IMR-90 (cell line): ENCODE measurements at regions not wholly inside any gene's neighbourhood (a gene's known extent, or its start where the extent isn't known, plus 50 kb on each side); places are given as distances from the start of the nearest gene placed in this dataset.

Source experiments
- ATAC-seq: fragments of 200-7000 bp; cut with Tn5 transposase; 2 replicates; pipeline ENCODE4 v1.9.1; 2020; ENCODE audit warnings: low read depth, mild to moderate bottlenecking, moderate library complexity
- BruUV-seq: library from RNA; stranded (reverse); fragments of 400-500 nt; replicated peaks from 2 replicates; lab custom pipeline; 2021; lab: Mats Ljungman, UMichigan
- CTCF ChIA-PET: fragments of 300-600 bp; formaldehyde crosslinking; extraction: SDS; loops from one replicate; lab custom pipeline; 2021; ENCODE audit warnings: antibody characterized with exemption; lab: Yijun Ruan, JAX
- POLR2A ChIA-PET: fragments of 300-600 bp; sonication (Branson Sonifier 250); formaldehyde crosslinking; loops from one replicate; lab custom pipeline; 2022; ENCODE audit warnings: antibody characterized with exemption; ENCODE audit not compliant: unreplicated experiment; lab: Charles Lee
- DNase-seq: peaks from one replicate; pipeline ENCODE4 v3.0.0; 2013
- H2AFZ ChIP-seq: replicated peaks from 2 replicates; pipeline ENCODE3; 2013; ENCODE audit warnings: low read length, mild to moderate bottlenecking; ENCODE audit not compliant: poor library complexity
- H2AK5ac ChIP-seq: 2 replicates; pipeline ENCODE4 v1.6.1; 2013; ENCODE audit warnings: low read depth, low read length, inconsistent platforms
- H2AK9ac ChIP-seq: replicated peaks from 2 replicates; pipeline ENCODE3; 2013; ENCODE audit warnings: mild to moderate bottlenecking, low read depth, low read length, moderate library complexity; ENCODE audit not compliant: poor library complexity
- H2BK120ac ChIP-seq: 2 replicates; pipeline ENCODE4 v1.6.1; 2013; ENCODE audit warnings: low read depth, low read length, inconsistent platforms
- H2BK15ac ChIP-seq: 3 replicates; pipeline ENCODE4 v1.6.1; 2013; ENCODE audit warnings: low read depth, low read length, inconsistent platforms
- H2BK20ac ChIP-seq: 2 replicates; pipeline ENCODE4 v1.6.1; 2013; ENCODE audit warnings: low read depth, mild to moderate bottlenecking, inconsistent platforms, low read length, moderate library complexity
- H2BK5ac ChIP-seq: 2 replicates; pipeline ENCODE4 v1.6.1; 2013; ENCODE audit warnings: mild to moderate bottlenecking, low read depth, low read length, inconsistent platforms; ENCODE audit not compliant: poor library complexity, severe bottlenecking
- H3K14ac ChIP-seq: replicated peaks from 2 replicates; pipeline ENCODE4 v1.6.1; 2013; ENCODE audit warnings: low read depth, low read length, inconsistent platforms
- H3K18ac ChIP-seq: 2 replicates; pipeline ENCODE4 v1.6.1; 2013; ENCODE audit warnings: low read depth, low read length, control low read depth
- H3K23ac ChIP-seq: 2 replicates; pipeline ENCODE4 v1.6.1; 2013; ENCODE audit warnings: low read depth, low read length, inconsistent platforms
- H3K27ac ChIP-seq: 2 replicates; pipeline ENCODE4 v1.5.1; 2013; ENCODE audit warnings: mild to moderate bottlenecking, control low read depth, low read length; ENCODE audit not compliant: insufficient read depth
- H3K27me3 ChIP-seq: 2 replicates; pipeline ENCODE4 v1.6.1; 2013; ENCODE audit warnings: low read length; ENCODE audit not compliant: control insufficient read depth, insufficient read depth
- H3K36me3 ChIP-seq: 2 replicates; pipeline ENCODE4 v1.6.1; 2013; ENCODE audit warnings: low read length, mixed read lengths; ENCODE audit not compliant: control insufficient read depth, insufficient read depth
- H3K4ac ChIP-seq: 2 replicates; pipeline ENCODE4 v1.6.1; 2013; ENCODE audit warnings: low read depth, low read length, inconsistent platforms
- H3K4me1 ChIP-seq: 2 replicates; pipeline ENCODE4 v1.6.1; 2013; ENCODE audit warnings: low read length, mixed read lengths; ENCODE audit not compliant: control insufficient read depth, insufficient read depth
- H3K4me2 ChIP-seq: 2 replicates; pipeline ENCODE4 v1.6.1; 2013; ENCODE audit warnings: low read depth, mild to moderate bottlenecking, control low read depth, low read length, moderate library complexity
- H3K4me3 ChIP-seq: 2 replicates; pipeline ENCODE4 v1.5.1; 2013; ENCODE audit warnings: low read depth, mild to moderate bottlenecking, control low read depth, low read length, moderate library complexity; ENCODE audit not compliant: insufficient read depth
- H3K56ac ChIP-seq: 2 replicates; pipeline ENCODE4 v1.6.1; 2013; ENCODE audit warnings: low read length, inconsistent platforms; ENCODE audit not compliant: insufficient read depth; ENCODE audit errors: extremely low read depth
- H3K79me1 ChIP-seq, 2 experiments: 2 replicates each; pipeline ENCODE4 v1.6.1; 2013; ENCODE audit warnings: low read length in 2 of 2, inconsistent platforms in 1 of 2, low read depth in 1 of 2
- H3K9ac ChIP-seq: 2 replicates; pipeline ENCODE4 v1.6.1; 2013; ENCODE audit warnings: low read depth, low read length, control low read depth
- H3K9me1 ChIP-seq: 2 replicates; pipeline ENCODE4 v1.6.1; 2013; ENCODE audit warnings: low read length, inconsistent platforms; ENCODE audit not compliant: insufficient read depth
- H3K9me3 ChIP-seq: 2 replicates; pipeline ENCODE4 v1.6.1; 2013; ENCODE audit warnings: low read length; ENCODE audit not compliant: control insufficient read depth, insufficient read depth
- H4K20me1 ChIP-seq: 2 replicates; pipeline ENCODE4 v1.6.1; 2013; ENCODE audit warnings: low read length, inconsistent platforms; ENCODE audit not compliant: insufficient read depth
- H4K5ac ChIP-seq: 2 replicates; pipeline ENCODE4 v1.6.1; 2013; ENCODE audit warnings: mild to moderate bottlenecking, low read depth, low read length, control low read depth
- H4K8ac ChIP-seq, 2 experiments: 2 replicates each; pipeline ENCODE4 v1.6.1; 2013; ENCODE audit warnings: low read depth in 2 of 2, low read length in 2 of 2, control low read depth in 1 of 2, inconsistent platforms in 1 of 2
- H4K91ac ChIP-seq: 2 replicates; pipeline ENCODE4 v1.6.1; 2013; ENCODE audit warnings: low read depth, low read length, inconsistent platforms; ENCODE audit not compliant: insufficient read depth
- FOS ChIP-seq: fragments of 150-350 bp; IDR thresholded peaks from 2 replicates; pipeline ENCODE4 v1.6.1; 2016; ENCODE audit warnings: low read depth, low read length
- RCOR1 ChIP-seq: IDR thresholded peaks from 2 replicates; pipeline ENCODE4 v1.6.1; 2012; ENCODE audit warnings: mild to moderate bottlenecking, low read length, improper control_type of control experiment; ENCODE audit not compliant: insufficient replicate concordance
- RFX5 ChIP-seq: IDR thresholded peaks from 2 replicates; pipeline ENCODE4 v1.8.0; 2012; ENCODE audit warnings: low read depth, mild to moderate bottlenecking, low read length, moderate library complexity
- SMC3 ChIP-seq: fragments of 150-350 bp; IDR thresholded peaks from 2 replicates; pipeline ENCODE4 v1.6.1; 2016; ENCODE audit warnings: low read depth, mild to moderate bottlenecking, antibody characterized with exemption, low read length, moderate library complexity
- WGBS, 2 experiments: methylation state at CpG; one replicate each; pipeline versions ENCODE4 v1.1.5 to v1.1.7; 2013; ENCODE audit warnings: missing lambda C conversion rate in 2 of 2; ENCODE audit not compliant: insufficient read length in 1 of 2; ENCODE audit errors: extremely low coverage in 2 of 2; 5-methylcytosine and 5-hydroxymethylcytosine counted together
- dilution Hi-C: fragments of 300-500 bp; cut with HindIII; formaldehyde crosslinking; loops from one replicate; pipeline ENCODE4 v1.14.3; 2018; ENCODE audit warnings: low sequenced_read_pairs; ENCODE audit not compliant: unreplicated experiment
- in situ Hi-C: fragments of 300-500 bp; cut with MboI; formaldehyde crosslinking; loops from 3 replicates; pipeline ENCODE4 v1.14.3; 2019; ENCODE audit warnings: low sequenced_read_pairs, inconsistent platforms, mixed read lengths
- intact Hi-C: fragments of 100-400 bp; cut with micrococcal nuclease; formaldehyde crosslinking; loops from 2 replicates; pipeline ENCODE4 v1.10.0; 2022
- TF ChIP-seq, protein P1 (sequence below): conservative IDR thresholded peaks from 2 replicates; pipeline ENCODE4 v1.5.1; 2012; ENCODE audit warnings: mild to moderate bottlenecking, low read depth, low read length, improper control_type of control experiment

DNA sequence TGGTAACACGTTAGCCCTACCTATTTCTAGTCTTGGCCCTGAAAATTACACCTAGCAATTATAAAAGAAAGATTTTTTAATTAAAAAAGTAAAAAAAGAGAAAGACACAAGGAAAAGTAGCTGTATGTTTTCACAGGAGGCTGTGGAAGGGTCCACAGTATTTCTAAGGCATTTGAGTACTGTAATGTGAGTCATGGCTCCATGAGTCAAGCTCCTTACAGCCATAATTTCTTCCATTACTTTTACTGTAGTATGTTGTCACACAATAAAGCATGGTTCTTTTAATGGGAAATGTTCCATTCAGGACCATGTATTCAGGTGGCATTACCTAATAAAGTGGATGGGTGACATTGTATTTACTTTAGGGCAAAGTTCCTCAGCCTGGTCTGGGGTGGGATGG, 113.4 kb downstream of the GPR37 start:
- intact Hi-C loops (no loop called here), dilution Hi-C loops (no loop called here), in situ Hi-C loops (no loop called here)
- Histone ChIP-seq H3K79me1 (no peaks in the 10 kb centered on the region), H3K4me2 (no peak overlapping the region), H3K9ac (no peak overlapping the region), H3K4me3 (no peak overlapping the region), H2BK5ac (no peak overlapping the region), H3K27me3 (no peaks in the 10 kb centered on the region), H2BK20ac (no peak overlapping the region), H3K4me1 (peaks cover 2% of the 10 kb centered on the region), H4K5ac (no peak overlapping the region), H3K18ac (peak overlapping the region; percentile 20; the same call in 1 of the 2 replicates), H2AK5ac (no peak overlapping the region), H3K14ac (no peak overlapping the region), H3K27ac (no peak overlapping the region), H3K36me3 (no peaks in the 10 kb centered on the region), H2AK9ac (no peak overlapping the region), H3K56ac (no peak overlapping the region), H3K9me3 (no peaks in the 10 kb centered on the region), H4K8ac (no peak overlapping the region), H3K9me1 (no peaks in the 10 kb centered on the region), H4K91ac (no peak overlapping the region), H2BK120ac (no peak overlapping the region), H3K4ac (no peak overlapping the region), H3K23ac (no peak overlapping the region), H2AFZ (no peak overlapping the region), H4K20me1 (no peaks in the 10 kb centered on the region), H2BK15ac (no peak overlapping the region)
- no TSS peak for BruUV-seq
- DNase-seq, result peak; percentile 83
- ATAC-seq, result peak; percentile 93
- no peak for TF ChIP-seq SMC3
- TF ChIP-seq RCOR1, result no peak
- TF ChIP-seq FOS, result peak; percentile 34; the same call in 1 of the 2 replicates
- TF ChIP-seq RFX5, result no peak
- TF ChIP-seq, protein P1, sequence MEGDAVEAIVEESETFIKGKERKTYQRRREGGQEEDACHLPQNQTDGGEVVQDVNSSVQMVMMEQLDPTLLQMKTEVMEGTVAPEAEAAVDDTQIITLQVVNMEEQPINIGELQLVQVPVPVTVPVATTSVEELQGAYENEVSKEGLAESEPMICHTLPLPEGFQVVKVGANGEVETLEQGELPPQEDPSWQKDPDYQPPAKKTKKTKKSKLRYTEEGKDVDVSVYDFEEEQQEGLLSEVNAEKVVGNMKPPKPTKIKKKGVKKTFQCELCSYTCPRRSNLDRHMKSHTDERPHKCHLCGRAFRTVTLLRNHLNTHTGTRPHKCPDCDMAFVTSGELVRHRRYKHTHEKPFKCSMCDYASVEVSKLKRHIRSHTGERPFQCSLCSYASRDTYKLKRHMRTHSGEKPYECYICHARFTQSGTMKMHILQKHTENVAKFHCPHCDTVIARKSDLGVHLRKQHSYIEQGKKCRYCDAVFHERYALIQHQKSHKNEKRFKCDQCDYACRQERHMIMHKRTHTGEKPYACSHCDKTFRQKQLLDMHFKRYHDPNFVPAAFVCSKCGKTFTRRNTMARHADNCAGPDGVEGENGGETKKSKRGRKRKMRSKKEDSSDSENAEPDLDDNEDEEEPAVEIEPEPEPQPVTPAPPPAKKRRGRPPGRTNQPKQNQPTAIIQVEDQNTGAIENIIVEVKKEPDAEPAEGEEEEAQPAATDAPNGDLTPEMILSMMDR, result no peak
- ChIA-PET CTCF (interaction anchor here (0.5 kb wide), 1 partner anchor 154 kb away, joined by 9 read pairs; no protein-coding TSS in a partner anchor), POLR2A (no interaction called here)
- WGBS, 2 experiments, result no CpG with 5 or more reads among the region's 1 CpG
